Mesenchymal stem cell (in vitro differentiated cells and primary cell): ENCODE measurements at regions not wholly inside any gene's neighbourhood (a gene's known extent, or its start where the extent isn't known, plus 50 kb on each side); places are given as distances from the start of the nearest gene placed in this dataset.
A peak's percentile ranks its signal among the peaks of the same experiment; 100 is the strongest.

Experiments used
- DNase-seq: peaks from one replicate; pipeline ENCODE4 v3.0.0-alpha.2; 2013
- H2AFZ ChIP-seq: one replicate; pipeline ENCODE4 v1.6.1; 2013; ENCODE audit warnings: low read depth, mild to moderate bottlenecking, control low read depth, inconsistent platforms, low read length, moderate library complexity
- H2AK5ac ChIP-seq: 2 replicates; pipeline ENCODE4 v1.6.1; 2013; ENCODE audit warnings: low read length, moderate library complexity, mild to moderate bottlenecking, inconsistent platforms; ENCODE audit not compliant: severe bottlenecking
- H2BK120ac ChIP-seq: one replicate; pipeline ENCODE4 v1.6.1; 2013; ENCODE audit warnings: low read depth, mild to moderate bottlenecking, inconsistent platforms, low read length, moderate library complexity
- H2BK12ac ChIP-seq, 2 experiments: one replicate each; pipeline ENCODE4 v1.6.1; 2013; ENCODE audit warnings: inconsistent platforms in 2 of 2, low read length in 2 of 2, mild to moderate bottlenecking in 2 of 2, moderate library complexity in 2 of 2, control low read depth in 1 of 2
- H2BK15ac ChIP-seq: one replicate; pipeline ENCODE4 v1.6.1; 2013; ENCODE audit warnings: mild to moderate bottlenecking, low read depth, inconsistent platforms; ENCODE audit not compliant: poor library complexity, severe bottlenecking
- H2BK5ac ChIP-seq: 2 replicates; pipeline ENCODE4 v1.6.1; 2013; ENCODE audit warnings: low read depth, mild to moderate bottlenecking, low read length, control low read depth, inconsistent platforms; ENCODE audit not compliant: poor library complexity, severe bottlenecking
- H3K14ac ChIP-seq, 2 experiments: one replicate each; pipeline ENCODE4 v1.6.1; 2013; ENCODE audit warnings: inconsistent platforms in 2 of 2, low read length in 2 of 2, control low read depth in 1 of 2, mild to moderate bottlenecking in 1 of 2, moderate library complexity in 1 of 2
- H3K18ac ChIP-seq, 2 experiments: one replicate each; pipeline ENCODE4 v1.6.1; 2013; ENCODE audit warnings: inconsistent platforms in 2 of 2, low read length in 2 of 2, control low read depth in 1 of 2, low read depth in 1 of 2, mild to moderate bottlenecking in 1 of 2
- H3K23ac ChIP-seq, 2 experiments: one replicate each; pipeline ENCODE4 v1.6.1; 2013; ENCODE audit warnings: inconsistent platforms in 2 of 2, low read length in 2 of 2, mild to moderate bottlenecking in 2 of 2, moderate library complexity in 2 of 2, control low read depth in 1 of 2
- H3K27ac ChIP-seq: 2 replicates; pipeline ENCODE4 v1.5.1; 2013; ENCODE audit warnings: mild to moderate bottlenecking, moderate library complexity, low read length, control low read depth, inconsistent platforms; ENCODE audit not compliant: poor library complexity, severe bottlenecking
- H3K27me3 ChIP-seq, 2 experiments: 2 replicates each; pipeline versions ENCODE4 v1.6.1 to v1.7.0; 2013; ENCODE audit warnings: low read length in 2 of 2, mild to moderate bottlenecking in 2 of 2, moderate library complexity in 2 of 2, control low read depth in 1 of 2, inconsistent platforms in 1 of 2; ENCODE audit not compliant: control insufficient read depth in 1 of 2, insufficient read depth in 1 of 2
- H3K36me3 ChIP-seq, 2 experiments: 2 replicates each; pipeline versions ENCODE4 v1.6.1 to v1.7.0; 2013; ENCODE audit warnings: low read length in 2 of 2, control low read depth in 1 of 2, inconsistent platforms in 1 of 2, low read depth in 1 of 2, mild to moderate bottlenecking in 1 of 2; ENCODE audit not compliant: insufficient read depth in 2 of 2, control insufficient read depth in 1 of 2
- H3K4ac ChIP-seq, 2 experiments: one replicate each; pipeline ENCODE4 v1.6.1; 2013; ENCODE audit warnings: inconsistent platforms in 2 of 2, low read length in 2 of 2, mild to moderate bottlenecking in 2 of 2, moderate library complexity in 2 of 2, control low read depth in 1 of 2, low read depth in 1 of 2
- H3K4me1 ChIP-seq: 2 replicates; pipeline ENCODE4 v1.6.1; 2013; ENCODE audit warnings: low read depth, low read length, control low read depth; ENCODE audit not compliant: control insufficient read depth, insufficient read depth
- H3K4me2 ChIP-seq: 2 replicates; pipeline ENCODE4 v1.6.1; 2013; ENCODE audit warnings: low read length, mild to moderate bottlenecking, inconsistent platforms; ENCODE audit not compliant: poor library complexity, severe bottlenecking
- H3K4me3 ChIP-seq, 2 experiments: 2 replicates each; pipeline versions ENCODE4 v1.5.1 to v1.7.0; 2013; ENCODE audit warnings: low read length in 2 of 2, mild to moderate bottlenecking in 2 of 2, control low read depth in 1 of 2, low read depth in 1 of 2; ENCODE audit not compliant: insufficient read depth in 1 of 2
- H3K79me1 ChIP-seq: replicated peaks from 2 replicates; pipeline ENCODE4 v1.6.1; 2013; ENCODE audit warnings: mild to moderate bottlenecking, control low read depth, low read length, inconsistent platforms; ENCODE audit not compliant: poor library complexity, severe bottlenecking
- H3K9ac ChIP-seq: 2 replicates; pipeline ENCODE4 v1.7.0; 2013; ENCODE audit warnings: mild to moderate bottlenecking, low read length, moderate library complexity
- H3K9me3 ChIP-seq: 2 replicates; pipeline ENCODE4 v1.7.0; 2013; ENCODE audit warnings: mild to moderate bottlenecking, low read length; ENCODE audit not compliant: control insufficient read depth
- H4K8ac ChIP-seq: one replicate; pipeline ENCODE4 v1.6.1; 2013; ENCODE audit warnings: inconsistent platforms, mild to moderate bottlenecking, low read length, moderate library complexity
- H4K91ac ChIP-seq: one replicate; pipeline ENCODE4 v1.6.1; 2013; ENCODE audit warnings: mild to moderate bottlenecking, low read length, inconsistent platforms
- WGBS: methylation state at CpG from one replicate; pipeline ENCODE4 v1.1.7; 2013; ENCODE audit warnings: mixed read lengths; 5-methylcytosine and 5-hydroxymethylcytosine counted together

DNA sequence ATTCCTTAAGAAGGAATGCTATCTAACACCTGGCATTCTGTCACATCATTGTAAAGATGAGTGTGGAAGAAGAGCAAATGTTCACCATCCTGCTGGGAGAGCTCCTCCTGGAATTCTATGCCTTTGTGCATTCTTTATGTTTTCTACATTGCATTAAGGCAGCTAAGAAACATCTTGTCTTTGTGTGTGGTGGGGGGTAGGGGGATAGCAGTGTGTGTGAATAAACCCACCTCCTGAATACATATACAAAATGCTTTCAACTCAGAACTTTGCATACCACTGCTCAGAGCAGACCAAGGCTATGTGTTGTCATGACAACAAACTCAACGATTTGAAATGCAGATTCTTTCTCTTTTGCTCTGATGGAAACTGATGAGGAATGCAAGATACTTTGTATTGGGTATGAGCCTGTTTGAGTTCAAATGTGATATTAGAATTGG is 193.6 kb upstream of the KAZN start:
- Histone ChIP-seq H3K4me3 (no peak overlapping the region), H3K9ac (no peak overlapping the region), H3K14ac (no peak overlapping the region), H3K4ac (no peak overlapping the region), H2BK12ac (no peak overlapping the region), H2AK5ac (no peak overlapping the region), H3K9me3 (no peaks in the 10 kb centered on the region), H3K79me1 (no peaks in the 10 kb centered on the region), H3K27me3 (no peaks in the 10 kb centered on the region), H2AFZ (no peak overlapping the region), H3K4me2 (no peak overlapping the region), H4K91ac (no peak overlapping the region), H2BK120ac (no peak overlapping the region), H3K4me1 (no peaks in the 10 kb centered on the region), H2BK5ac (no peak overlapping the region), H3K36me3 (no peaks in the 10 kb centered on the region), H3K18ac (no peak overlapping the region), H3K23ac (no peak overlapping the region), H4K8ac (no peak overlapping the region), H2BK15ac (no peak overlapping the region), H3K27ac (no peak overlapping the region)
- WGBS: 35% methylated on average over 1 of the region's 1 CpG
- DNase-seq: no peak

DNA sequence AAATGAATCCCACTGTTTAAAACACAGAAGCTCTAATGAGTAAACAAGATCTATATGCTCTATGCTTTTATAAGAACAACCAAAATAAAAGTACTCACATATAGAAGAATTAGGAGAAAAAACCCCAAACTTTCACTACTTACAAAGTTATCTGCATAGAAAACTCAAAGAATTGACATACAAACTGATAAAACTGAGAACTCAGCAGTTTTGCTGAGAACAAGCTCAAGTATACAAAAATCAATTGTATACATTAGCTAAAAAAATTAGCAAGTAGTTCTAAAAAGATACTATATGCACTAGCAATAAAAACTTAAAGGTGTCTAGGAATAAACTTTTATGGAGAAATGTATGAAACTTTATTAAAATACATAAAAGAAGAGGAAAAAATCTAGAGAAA is 186.2 kb upstream of the KAZN start:
- Histone ChIP-seq H3K4me2 (no peak overlapping the region), H3K4ac (no peak overlapping the region), H3K36me3 (no peaks in the 10 kb centered on the region), H3K4me3 (no peak overlapping the region), H2BK15ac (no peak overlapping the region), H2BK12ac (no peak overlapping the region), H2BK120ac (no peak overlapping the region), H3K9me3 (no peaks in the 10 kb centered on the region), H3K4me1 (no peaks in the 10 kb centered on the region), H2AFZ (no peak overlapping the region), H3K9ac (no peak overlapping the region), H3K23ac (no peak overlapping the region), H2BK5ac (peak overlapping the region; percentile 44), H3K14ac (no peak overlapping the region), H3K79me1 (no peaks in the 10 kb centered on the region), H4K8ac (no peak overlapping the region), H3K18ac (no peak overlapping the region), H4K91ac (no peak overlapping the region), H3K27me3 (no peaks in the 10 kb centered on the region), H3K27ac (no peak overlapping the region), H2AK5ac (no peak overlapping the region)
- no peak for DNase-seq

DNA sequence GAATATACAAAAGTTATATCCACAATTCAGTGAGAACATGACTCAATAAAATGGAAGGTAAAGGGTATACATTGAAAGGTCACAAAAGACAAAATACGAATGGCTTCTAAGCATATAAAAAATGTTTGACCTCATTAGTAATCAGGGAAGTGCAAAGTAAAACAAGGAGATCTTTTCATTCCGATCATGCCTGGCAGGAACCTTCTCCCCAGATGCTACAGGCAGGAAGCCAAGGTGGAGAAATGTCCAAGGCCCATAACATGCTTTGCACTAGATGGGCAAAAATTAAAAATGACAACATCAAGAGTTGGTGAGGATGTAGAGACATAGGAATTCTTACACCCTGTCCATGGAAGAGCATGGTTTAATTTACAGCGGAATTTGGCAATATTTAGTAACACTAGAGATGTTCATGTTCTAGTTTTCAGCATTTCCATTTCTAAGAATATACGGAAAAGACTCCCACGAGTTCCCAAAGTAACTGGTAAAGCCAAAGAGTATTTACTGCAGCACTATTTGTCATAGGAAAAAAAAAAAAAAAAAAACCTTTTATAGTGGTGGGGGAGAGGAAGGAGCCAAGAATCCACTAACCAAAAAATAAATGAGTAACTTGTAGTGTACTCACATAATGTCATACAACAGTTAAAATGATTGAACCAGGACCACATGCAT is 184.5 kb upstream of the KAZN start:
- Histone ChIP-seq H2AFZ (no peak overlapping the region), H4K91ac (no peak overlapping the region), H3K9ac (no peak overlapping the region), H3K36me3 (no peaks in the 10 kb centered on the region), H3K4ac (no peak overlapping the region), H2BK5ac (no peak overlapping the region), H3K14ac (no peak overlapping the region), H2BK15ac (no peak overlapping the region), H3K4me1 (no peaks in the 10 kb centered on the region), H3K23ac (no peak overlapping the region), H3K18ac (no peak overlapping the region), H3K79me1 (no peaks in the 10 kb centered on the region), H3K9me3 (no peaks in the 10 kb centered on the region), H2AK5ac (no peak overlapping the region), H3K4me3 (no peak overlapping the region), H2BK12ac (no peak overlapping the region), H3K27me3 (no peaks in the 10 kb centered on the region), H4K8ac (no peak overlapping the region), H3K4me2 (no peak overlapping the region), H2BK120ac (no peak overlapping the region), H3K27ac (no peak overlapping the region)
- DNase-seq: no peak
- WGBS: 57% methylated on average over 2 of the region's 5 CpGs

DNA sequence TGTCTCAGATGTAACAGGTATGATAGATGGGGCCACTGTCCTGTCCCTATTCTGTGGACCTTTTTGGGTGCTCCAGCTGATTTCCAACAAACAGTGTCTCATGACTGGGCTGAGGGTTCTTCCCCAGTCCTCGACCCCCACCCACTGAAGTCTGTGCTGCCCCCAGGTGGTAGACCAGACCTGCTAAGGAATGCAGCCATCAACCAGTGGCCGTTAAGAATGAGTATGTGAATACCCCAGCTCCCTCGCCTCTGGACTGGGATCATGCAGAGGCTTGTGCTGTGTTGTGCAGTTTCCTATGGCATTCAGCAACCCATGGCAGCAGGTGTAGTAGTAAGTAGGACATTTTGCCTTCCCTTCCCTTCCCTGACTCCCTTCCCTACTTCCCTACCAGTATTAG is 183.1 kb upstream of the KAZN start:
- WGBS: 40% methylated on average over 2 of the region's 3 CpGs
- H3K9me3 ChIP-seq: no peaks in the 10 kb centered on the region

More for the DNA sequence above, 183.1 kb upstream of the KAZN start:
- Histone ChIP-seq H2BK5ac (no peak overlapping the region), H3K27ac (no peak overlapping the region), H4K91ac (no peak overlapping the region), H2AFZ (no peak overlapping the region), H3K14ac (no peak overlapping the region), H3K4me3 (no peak overlapping the region), H4K8ac (no peak overlapping the region), H3K4me2 (no peak overlapping the region), H3K18ac (no peak overlapping the region), H2BK15ac (no peak overlapping the region), H3K23ac (no peak overlapping the region), H3K4ac (no peak overlapping the region), H3K79me1 (no peaks in the 10 kb centered on the region), H2AK5ac (no peak overlapping the region), H3K9ac (no peak overlapping the region), H2BK12ac (no peak overlapping the region), H3K36me3 (no peaks in the 10 kb centered on the region), H3K4me1 (no peaks in the 10 kb centered on the region), H2BK120ac (no peak overlapping the region), H3K27me3 (no peaks in the 10 kb centered on the region)
- DNase-seq: no peak
